PC-3 (cell line): ENCODE measurements at regions not wholly inside any gene's neighbourhood (a gene's known extent, or its start where the extent isn't known, plus 50 kb on each side); places are given as distances from the start of the nearest gene placed in this dataset.

ENCODE experiments used
- CTCF ChIP-seq: fragments of 300-600 bp; sonication (generic); conservative IDR thresholded peaks from 2 replicates; pipeline ENCODE4 v1.5.1; 2017; ENCODE audit warnings: antibody characterized with exemption, low read depth, mild to moderate bottlenecking, low read length
- EZH2 ChIP-seq: fragments of 300-600 bp; sonication (generic); IDR thresholded peaks from one replicate; pipeline ENCODE4 v1.6.1; 2017; ENCODE audit warnings: antibody characterized with exemption, mild to moderate bottlenecking, low read length; ENCODE audit not compliant: unreplicated experiment
- EZH2phosphoT487 ChIP-seq: fragments of 300-600 bp; sonication (generic); IDR thresholded peaks from 2 replicates; pipeline ENCODE4 v1.6.1; 2018; ENCODE audit warnings: mild to moderate bottlenecking, antibody characterized with exemption, low read length, borderline replicate concordance

- TF ChIP-seq EZH2phosphoT487, result no peak
- TF ChIP-seq CTCF, result no peak
- TF ChIP-seq EZH2, result no peak
These were observed 1818.9 kb upstream of the FLRT2 start for GRCh38 chr14:83711046-83711445.
